ENCODE measurements at regions not wholly inside any gene's neighbourhood (a gene's known extent, or its start where the extent isn't known, plus 50 kb on each side); places are given as distances from the start of the nearest gene placed in this dataset.
A peak's percentile ranks its signal among the peaks of the same experiment; 100 is the strongest.

DNA sequence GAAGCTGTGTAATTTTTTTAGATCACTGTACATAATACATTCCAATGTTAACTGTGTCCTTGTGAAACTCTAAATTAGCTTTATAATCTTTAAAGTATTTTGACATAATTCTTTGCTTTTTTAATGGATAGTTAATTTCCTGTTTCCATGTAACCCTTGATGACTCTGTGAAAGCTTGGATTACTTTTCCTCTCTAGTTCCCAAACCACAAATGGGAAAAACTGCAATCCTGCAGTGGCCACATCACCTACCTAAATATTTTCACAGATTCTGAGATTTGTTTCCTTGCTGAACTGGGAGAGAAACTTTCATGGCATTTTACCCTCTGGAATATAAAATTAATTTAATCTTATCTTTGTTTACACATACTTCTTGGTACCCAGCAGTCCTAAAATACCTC, 161.6 kb upstream of the CCDC68 start:
- DNase-seq (ENCODE audit: low read depth) = no peak

DNA sequence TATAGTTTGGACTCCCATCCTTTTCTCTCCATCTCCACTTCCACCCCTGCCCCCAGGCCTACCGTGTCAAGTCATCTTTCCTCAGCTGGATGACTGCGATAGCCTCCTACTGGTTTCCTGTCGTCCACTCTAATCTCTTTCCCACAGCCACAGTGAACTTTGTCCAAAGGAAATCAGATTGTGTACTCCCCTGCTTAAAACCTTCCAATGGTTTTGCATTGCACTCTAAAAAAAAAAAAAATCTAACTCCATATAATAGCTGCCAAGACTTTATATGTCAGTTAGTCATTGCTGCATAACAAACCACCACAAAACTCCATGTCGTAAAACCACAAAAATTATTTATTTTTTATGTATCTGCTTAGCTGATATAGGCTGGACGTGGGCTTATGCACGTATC, 160.2 kb upstream of the CCDC68 start:
- DNase-seq (ENCODE audit: low read depth) = no peak

DNA sequence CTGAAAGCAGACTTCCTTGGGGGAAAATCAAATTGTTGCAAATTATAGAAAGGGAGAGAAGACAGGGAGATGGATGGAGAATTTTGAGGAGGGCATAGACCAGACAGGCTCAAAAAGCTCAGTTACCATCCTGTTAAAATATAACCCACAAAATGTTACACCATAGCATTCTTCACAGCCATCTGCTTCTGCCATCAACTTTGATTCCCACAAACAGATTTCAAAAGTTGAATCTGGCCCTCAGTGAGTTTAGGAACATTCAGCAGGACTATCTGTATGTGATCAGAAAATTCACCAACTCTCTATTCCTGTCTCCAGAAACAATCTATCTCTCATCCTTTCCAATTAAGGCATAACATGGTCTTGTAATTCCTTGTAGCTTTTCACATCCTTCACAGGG, 159.8 kb upstream of the CCDC68 start:
- no peak for DNase-seq (ENCODE audit: low read depth)

DNA sequence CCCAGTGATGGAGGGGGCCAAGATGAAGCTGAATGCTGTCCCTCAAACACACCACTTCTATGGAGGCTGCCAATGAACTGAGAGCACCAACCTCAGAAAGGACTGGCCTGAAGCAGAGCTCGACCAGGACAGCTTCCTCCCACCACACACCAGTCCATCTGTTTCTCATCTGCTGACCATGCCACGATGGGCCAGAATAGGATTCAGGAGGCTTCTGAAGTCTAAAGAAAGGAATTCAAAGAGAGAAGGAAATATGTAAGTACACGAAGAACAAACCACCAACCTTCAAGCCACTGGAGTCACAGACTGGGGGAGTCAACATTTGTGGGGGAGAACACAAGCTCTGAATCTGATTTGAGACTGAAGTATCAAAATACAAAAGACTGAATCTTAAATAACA, 157.6 kb upstream of the CCDC68 start:
- DNase-seq (ENCODE audit: low read depth) = no peak

DNA sequence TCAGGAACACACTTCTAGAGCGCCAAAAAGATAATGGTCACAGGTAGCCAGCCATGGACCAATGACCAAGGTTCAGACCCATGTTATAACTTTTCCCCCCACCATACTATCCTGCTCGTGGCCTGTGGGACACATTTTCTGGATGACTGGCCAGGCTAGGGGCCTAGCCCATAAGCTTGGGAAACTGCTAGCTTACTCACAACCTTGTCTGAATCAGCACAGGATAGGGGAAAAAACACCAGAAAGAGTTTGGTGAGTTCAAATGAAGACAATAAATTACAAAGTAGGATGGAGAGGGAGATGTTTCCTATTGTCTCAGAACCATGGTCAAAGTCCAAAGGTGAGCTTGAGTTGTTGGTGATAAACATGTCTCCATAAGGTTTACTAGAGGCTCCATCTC, 156.3 kb upstream of the CCDC68 start:
- DNase-seq (ENCODE audit: low read depth) = no peak

DNA sequence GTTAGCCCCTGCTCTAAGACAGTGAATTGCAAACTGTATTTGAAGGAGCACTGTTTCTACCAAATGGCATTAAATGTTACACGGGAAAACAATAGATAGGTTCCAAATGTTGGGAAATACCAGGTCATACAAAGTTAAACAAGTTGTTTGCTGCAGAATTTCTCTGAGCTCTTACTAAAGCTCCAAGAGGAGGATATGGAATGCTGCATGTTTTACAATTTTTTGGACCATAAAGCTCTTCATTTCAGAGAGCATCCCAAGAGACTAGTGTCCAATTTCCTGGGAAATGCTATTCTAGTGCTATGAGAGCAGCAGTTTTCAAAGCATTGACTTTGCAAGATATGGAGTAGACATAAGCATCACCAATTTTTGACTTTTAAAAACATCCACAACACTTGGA, 155.6 kb upstream of the CCDC68 start:
- peak; percentile 36 for DNase-seq (ENCODE audit: low read depth)

DNA sequence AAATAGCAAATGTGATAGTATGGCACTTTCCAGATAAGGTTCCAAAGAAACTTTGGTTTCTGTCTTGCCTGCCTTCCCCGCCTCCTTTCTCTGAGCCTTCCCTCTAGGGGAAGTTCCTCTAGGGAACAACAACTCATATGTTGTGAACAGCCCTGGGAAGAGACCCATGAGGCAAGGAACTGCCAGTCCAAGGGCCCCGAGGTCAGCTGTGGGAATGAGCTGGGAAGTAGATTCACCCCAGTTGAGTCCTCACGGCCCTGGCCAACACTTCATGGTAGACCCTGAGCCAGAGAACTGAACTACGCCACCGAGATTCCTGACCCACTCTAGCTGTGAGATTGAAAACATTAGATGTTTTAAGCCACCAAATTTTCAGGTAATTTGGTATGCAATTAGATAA, 154.5 kb upstream of the CCDC68 start:
- no peak for DNase-seq (ENCODE audit: low read depth)

DNA sequence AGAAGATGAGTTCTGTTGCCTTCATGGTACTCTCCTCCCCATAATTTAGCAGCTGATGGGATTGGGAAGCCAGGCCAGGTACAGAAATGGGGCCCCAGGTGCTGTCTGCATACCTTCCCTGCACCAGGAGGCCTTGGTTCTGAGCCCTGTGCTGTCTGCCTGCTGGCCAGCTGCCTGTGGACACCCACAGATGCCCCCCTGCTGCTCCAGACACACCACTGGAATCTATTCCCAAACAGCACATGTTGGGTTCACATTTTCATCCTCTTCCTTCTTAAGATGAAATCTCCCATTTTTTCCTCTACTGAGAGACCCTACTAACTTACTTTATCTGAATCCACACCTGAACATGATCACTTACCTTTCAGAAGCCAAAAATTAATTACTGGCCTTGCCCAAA, 152.0 kb upstream of the CCDC68 start:
- DNase-seq (ENCODE audit: low read depth) = no peak

DNA sequence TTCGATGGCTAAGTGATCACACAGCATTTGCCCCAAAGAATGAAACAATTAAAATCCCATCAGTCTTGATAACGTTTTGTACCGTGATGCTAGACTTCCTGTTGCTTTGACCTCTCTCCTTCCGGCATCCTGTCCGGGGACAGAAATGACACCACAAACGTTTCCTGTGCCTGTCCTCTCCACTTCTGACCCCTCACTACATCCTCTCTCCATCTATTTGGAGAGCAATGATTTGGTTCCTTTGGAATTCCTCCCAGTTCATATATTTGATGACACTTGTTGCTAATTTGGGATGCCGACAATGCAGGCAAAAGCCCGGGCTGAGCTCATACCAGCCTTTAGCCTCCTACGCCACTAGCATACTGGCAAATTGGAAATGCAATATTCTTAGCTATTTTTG, 151.2 kb upstream of the CCDC68 start:
- no peak for DNase-seq (ENCODE audit: low read depth)

DNA sequence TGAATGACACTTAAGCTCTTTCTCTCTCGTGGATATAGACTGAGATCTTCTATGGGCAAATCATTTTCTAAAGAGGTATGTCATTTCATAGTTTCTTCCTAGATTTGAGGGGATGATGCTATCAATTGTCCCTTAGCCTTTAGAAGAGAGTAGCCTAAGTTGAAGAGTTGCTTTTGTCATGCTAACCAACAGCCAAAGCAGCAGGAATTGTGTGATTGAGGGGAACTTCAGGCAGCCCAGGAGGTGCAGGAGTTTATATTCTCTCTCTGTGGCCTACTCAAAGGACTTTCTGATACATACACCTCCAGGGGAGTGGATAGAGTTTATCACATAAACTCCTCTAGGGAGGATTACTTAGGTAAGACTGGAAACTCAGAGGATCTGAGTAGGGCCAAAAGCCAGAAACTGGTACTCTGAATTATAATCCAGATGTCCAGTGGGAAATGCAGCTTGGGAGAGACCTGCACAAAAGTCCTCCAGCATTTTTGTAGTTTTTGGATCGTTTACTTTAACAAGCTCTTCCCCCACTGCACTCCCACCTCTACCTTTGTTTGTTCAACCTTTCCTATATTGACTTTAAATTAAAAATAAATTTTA, 150.7 kb upstream of the CCDC68 start:
- DNase-seq (ENCODE audit: low read depth) = no peak

DNA sequence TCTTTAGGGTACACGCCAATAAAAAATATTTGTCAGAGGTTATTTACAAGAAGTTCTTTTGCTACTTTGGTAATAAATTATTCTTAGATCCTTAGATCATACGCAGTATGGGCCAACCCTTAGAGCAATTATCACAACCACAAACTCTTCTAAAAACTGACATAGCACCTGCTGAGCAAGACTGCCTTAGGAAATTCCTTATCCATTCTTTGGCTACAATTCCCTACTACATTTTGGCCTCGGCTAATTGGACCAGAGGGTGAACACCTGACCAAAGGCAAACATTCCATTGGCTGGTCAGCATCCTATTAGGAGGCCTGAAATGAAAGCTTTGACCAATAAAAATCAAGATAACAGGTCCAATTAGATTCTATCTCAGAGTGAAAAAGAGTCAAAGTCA, 147.6 kb upstream of the CCDC68 start:
- no peak for DNase-seq (ENCODE audit: low read depth)

DNA sequence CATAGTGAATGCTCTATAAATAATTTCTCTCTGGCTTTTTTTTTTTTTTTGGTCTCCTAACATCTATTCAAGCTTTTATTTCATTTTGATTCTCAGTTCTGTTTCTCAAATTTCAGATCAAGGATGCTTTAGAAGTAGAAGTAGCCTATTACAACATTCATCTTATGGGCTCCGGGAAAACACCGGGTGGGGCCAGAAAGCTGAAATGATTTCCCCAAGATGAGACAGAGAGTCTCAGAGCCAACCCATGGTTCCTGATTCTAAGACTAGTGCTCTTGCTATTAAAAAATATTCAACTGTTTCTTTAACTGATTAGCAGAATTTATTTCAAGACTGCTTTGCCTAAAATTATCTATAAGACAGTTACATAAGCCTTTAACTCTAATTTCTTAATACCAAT, 147.2 kb upstream of the CCDC68 start:
- DNase-seq (ENCODE audit: low read depth) = no peak

DNA sequence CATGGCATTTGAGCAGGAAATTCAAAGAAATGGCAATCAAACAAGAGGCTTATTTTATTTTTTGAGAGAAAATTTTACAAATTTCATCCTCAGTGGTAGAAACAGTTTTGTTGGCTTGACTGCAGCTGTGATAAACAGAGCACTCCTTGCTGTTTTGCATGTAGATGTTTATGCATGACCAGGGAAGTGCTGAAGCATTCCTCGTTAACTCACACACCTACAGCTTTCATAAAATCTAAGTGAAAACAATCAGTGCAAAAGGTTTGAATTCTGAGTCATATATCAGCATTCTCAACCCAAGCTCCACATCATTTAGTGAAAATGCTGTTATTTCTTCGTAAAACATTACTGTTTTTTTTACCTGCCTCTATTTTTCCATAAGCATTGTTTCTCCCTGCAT, 146.6 kb upstream of the CCDC68 start:
- no peak for DNase-seq (ENCODE audit: low read depth)

DNA sequence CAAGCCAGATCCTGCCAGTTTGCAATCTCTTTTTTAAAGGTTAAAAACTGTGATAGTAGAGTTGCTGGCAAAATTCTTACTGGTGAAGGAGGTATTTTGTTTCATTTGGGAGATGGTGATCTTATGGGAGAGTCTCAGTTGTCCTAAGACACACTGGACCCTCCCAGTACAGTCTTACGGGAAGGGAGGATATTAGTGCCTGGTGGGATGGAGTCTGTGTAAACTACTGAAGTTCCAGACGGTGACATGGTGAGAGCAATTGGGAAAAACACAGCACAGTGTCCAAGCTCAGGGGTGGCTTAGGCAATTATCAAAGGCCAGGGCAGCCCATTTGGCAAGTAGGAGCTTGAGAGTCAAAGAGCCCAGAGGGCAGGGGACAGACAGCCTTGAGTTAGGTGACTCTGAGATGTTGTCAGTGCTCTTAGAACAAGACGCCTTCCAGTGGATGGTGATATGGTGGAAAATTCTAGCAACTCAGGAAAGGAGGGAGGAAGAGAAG, 143.7 kb upstream of the CCDC68 start:
- DNase-seq (ENCODE audit: low read depth) = no peak

DNA sequence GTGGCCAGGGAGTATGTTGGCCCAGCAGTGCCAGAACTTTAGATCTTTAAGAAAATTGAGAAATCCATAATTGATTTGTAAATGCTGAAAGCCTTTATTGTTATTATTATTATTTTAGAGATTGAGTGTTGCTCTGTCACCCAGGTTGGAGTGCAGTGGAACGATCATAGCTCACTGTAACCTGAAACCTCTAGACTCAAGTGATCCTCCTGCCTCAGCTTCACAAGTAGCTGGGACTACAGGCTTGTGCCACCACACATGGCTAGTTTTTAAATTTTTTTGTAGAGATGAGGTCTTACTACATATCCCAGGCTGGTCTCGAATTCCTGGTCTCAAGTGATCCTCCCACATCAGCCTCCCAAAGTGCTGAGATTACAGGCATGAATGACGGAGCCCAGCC, 143.2 kb upstream of the CCDC68 start:
- DNase-seq (ENCODE audit: low read depth) = peak; percentile 9

DNA sequence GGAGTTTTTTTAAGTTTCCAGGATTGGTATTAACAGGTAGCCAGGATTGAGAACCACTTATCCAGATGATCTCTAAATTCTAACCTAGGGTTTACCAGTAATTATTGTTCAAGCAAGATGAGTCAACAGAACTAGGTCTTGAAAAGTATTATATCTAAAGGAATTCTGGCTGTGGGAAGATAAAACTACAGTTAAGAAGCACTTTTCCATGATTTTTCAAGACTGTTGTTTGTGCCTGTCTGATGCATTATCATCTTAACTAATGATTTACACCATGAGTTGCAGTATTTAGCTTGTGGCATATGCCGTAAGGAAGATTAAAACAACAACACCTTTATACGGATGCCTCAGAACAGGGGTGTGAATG, 142.2 kb upstream of the CCDC68 start:
- DNase-seq (ENCODE audit: low read depth) = no peak

DNA sequence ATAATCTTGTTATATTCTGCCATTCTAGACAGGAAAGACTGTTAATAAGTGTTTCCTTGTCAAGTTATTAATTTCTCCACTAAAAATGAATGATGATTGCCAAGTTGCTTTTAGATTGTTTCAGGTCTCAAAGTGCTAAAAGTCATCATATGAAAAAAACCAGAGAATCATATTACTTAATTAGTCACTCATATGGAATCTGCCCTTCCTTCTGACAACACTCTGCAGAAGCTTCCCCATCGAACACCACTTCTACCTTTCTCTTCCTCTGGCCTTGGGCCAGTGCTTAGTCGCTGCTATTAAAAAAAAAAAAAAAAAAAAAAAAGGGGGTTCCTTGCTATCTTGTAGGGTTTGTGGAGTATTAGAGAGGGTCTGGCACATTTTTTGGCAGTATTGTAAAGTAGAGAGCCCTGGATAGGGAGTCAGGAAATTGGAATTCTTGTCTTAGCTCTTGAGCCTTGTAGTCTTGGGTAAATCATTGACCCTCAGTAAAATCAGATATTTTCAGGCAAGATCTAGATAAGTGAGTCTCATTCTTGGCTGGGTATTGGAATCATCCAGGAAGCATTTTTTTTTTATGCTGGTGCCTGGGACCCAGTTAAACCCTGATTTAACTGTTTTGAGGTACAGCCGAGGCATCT, 141.7 kb upstream of the CCDC68 start:
- no peak for DNase-seq (ENCODE audit: low read depth)

DNA sequence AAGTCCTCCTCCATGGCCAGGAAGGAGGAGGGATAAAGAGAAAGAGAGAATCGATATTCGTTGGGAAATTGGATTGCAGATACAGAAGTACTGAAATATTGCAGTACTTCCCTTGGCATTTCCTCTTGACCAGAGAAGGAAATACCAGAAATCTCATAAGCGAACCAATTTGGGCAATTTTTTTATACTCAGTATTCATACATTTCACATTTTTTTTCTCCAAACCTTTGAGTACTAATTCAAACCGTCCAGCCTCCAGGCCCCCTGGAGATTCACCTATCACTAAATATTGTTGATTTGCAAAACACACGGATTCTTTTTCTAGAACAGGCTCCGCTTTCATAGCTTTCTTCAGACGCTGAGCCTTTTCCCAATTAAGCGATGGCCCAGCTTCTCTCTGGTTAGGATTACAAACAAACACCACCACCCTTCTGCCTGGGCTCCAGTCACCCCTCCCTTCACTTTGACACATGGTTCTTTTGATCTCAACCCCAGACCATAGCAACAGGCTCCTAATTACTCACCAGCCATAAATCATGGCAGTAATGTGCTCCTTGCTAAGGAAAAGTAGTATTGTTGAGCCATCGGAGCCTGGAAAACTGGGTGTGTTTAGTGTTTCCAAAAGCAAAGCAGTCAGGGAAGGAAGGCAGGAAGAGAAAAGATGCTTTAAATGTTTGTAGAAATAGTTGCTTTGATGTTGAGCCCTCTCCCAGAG, 138.4 kb upstream of the CCDC68 start:
- DNase-seq (ENCODE audit: low read depth) = no peak

DNA sequence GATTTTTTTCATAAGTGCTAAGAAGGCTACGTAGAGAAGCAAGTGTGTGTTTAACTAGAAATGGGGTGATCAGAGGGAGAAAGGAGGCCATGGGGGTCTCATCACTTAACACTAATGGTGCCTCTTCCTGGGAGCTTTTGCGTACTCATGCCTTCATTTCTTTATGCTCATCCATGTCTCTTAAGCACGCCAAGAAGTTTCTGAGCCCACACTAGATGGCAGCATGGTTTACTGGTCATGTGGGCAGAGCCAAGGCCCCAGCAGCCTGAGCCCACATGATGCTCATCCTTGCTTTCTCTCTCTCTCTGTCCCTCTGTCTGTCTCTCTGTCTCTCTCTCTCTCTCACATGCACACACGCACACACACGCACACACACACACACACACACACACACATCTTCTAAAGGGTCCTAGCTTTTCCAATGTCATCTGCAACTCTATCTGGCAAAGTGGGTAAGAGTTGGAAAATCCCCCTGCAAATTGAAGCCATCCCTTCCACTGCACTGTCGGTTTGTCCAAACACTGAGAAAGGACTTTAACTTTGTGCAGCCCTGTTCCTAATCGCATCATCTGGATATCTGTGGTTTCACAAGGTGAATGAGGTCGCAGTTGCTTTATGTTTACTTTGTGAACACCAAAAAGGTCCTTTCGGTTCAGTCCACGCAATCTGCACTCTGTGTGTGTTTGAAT, 137.1 kb upstream of the CCDC68 start:
- peak; percentile 76 for DNase-seq (ENCODE audit: low read depth)

DNA sequence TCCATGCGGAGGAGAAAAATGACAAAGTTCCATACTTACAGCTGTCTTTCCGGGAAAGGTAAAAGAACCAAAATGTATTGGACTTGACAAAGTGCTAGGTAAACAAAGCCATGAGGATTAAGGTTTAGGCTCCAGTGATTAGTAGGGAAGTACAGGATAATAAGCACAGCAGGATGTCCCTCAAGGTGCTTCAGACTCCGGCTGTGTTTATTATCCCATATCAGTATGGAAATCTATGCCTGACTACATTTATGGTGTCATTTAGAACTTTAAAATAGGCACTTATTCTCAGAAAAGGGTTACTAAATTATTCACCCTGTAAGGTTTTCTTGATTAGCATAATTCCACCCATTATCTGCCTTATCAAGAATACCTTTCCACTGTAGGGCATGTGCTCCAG, 136.3 kb upstream of the CCDC68 start:
- DNase-seq (ENCODE audit: low read depth) = no peak

DNA sequence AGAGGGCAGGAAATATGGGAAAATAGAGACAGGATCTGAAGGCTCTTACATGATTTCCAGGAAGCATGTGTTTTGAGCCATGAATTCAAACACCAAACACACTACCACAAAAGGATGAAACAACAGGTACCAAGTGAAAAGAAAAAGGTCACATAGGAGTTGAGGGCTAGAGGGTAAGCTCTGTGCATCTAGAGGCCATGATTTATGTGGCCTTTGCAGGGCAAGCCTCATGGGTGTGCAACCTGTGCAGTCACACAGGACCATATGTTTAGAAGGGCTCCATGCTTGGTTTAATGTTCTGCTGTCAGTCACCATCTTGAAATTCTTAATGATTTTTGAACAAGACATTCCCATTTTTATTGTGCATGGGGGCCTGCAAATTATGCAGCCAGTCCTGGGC, 134.5 kb upstream of the CCDC68 start:
- no peak for DNase-seq (ENCODE audit: low read depth)

DNA sequence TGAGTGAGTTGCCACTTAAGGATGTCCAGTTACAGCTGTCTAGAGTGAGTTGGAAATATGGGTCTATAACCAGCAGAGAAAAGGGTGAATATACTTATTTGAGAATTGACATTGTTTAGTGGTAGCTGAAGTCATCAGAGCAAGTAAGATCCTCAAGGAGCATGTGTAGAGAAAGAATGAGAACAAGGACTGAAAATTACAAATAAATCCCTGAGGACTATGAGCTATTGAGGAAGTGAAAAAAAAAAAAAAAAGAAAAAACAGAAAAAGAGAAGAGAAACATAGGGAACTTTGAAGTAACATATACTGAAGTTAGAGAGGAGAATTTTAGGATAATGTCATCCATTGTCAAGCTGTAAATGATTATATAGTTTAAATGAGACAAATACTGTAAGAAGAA, 134.0 kb upstream of the CCDC68 start:
- no peak for DNase-seq (ENCODE audit: low read depth)

DNA sequence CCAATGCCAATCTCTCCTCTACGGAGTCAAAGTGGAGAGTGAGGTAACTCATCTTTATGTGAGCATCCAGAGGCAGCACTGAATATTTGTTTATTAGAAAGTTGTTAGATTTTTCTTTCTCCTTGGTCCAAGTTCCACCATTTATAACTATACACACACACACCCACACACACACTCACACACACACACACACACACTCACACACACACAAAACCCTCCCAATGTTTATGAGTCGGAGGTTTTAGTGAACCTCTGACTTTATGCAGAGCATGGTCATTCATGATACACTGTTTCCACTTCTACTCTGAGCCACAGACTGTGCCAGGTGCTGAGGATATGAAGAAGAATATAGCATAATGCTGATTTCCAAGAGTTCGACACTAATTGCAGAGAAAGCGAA, 132.9 kb upstream of the CCDC68 start:
- no peak for DNase-seq (ENCODE audit: low read depth)
